SK-N-MC (cell line): ENCODE measurements at regions not wholly inside any gene's neighbourhood (a gene's known extent, or its start where the extent isn't known, plus 50 kb on each side); places are given as distances from the start of the nearest gene placed in this dataset.

Source experiments
- EZH2 ChIP-seq: fragments of 200-600 bp; sonication (generic); IDR thresholded peaks from one replicate; pipeline ENCODE4 v1.6.1; 2017; ENCODE audit warnings: antibody characterized with exemption
- FOXP2 ChIP-seq: optimal IDR thresholded peaks from 2 replicates; pipeline ENCODE3; 2011; ENCODE audit warnings: mild to moderate bottlenecking, moderate library complexity; ENCODE audit not compliant: insufficient read depth; ENCODE audit errors: extremely low read length, control extremely low read depth
- POLR2AphosphoS5 ChIP-seq: IDR thresholded peaks from 2 replicates; pipeline ENCODE4 v1.6.1; 2012; ENCODE audit warnings: mild to moderate bottlenecking, low read depth, low read length, borderline replicate concordance

- no peak for TF ChIP-seq EZH2
- no peak for TF ChIP-seq POLR2AphosphoS5
- TF ChIP-seq FOXP2: no peak
Observed at GRCh38 chr20:61166324-61166723, 85.7 kb upstream of the CDH4 start.
